GM12872 (cell line): ENCODE measurements at regions not wholly inside any gene's neighbourhood (a gene's known extent, or its start where the extent isn't known, plus 50 kb on each side); places are given as distances from the start of the nearest gene placed in this dataset.

Experiments used
- CTCF ChIP-seq: IDR thresholded peaks from 3 replicates; pipeline ENCODE4 v1.5.1; 2011; ENCODE audit warnings: low read depth, mild to moderate bottlenecking, low read length, moderate library complexity; ENCODE audit not compliant: insufficient read depth

DNA sequence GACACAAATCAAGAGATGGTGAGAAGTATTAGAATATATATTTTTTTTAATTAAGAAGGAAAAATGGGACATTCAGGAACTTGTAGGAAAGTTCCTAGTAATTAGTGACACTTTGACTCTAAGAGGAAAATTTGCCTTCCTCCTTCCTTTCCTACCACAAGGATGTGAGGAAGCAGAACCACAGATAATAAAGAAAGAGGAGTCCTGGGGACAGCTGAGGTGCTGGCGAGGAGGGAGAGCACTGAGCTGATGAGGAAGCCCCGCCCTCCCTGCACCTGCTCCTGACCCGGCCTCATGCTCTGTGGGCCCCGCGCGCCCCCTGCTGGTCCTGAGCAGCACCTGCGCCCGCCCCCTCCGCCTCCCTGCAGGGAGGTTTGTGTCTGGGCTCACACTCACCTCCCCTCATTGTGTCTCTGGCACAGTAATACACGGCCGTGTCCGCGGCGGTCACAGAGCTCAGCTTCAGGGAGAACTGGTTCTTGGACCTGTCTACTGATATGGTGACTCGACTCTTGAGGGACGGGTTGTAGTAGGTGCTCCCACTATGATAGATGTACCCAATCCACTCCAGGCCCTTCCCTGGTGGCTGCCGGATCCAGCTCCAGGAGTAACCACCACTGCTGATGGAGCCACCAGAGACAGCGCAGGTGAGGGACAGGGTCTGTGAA is 822.6 kb downstream of the TMEM121 start:
- peak; percentile 84 for TF ChIP-seq CTCF

DNA sequence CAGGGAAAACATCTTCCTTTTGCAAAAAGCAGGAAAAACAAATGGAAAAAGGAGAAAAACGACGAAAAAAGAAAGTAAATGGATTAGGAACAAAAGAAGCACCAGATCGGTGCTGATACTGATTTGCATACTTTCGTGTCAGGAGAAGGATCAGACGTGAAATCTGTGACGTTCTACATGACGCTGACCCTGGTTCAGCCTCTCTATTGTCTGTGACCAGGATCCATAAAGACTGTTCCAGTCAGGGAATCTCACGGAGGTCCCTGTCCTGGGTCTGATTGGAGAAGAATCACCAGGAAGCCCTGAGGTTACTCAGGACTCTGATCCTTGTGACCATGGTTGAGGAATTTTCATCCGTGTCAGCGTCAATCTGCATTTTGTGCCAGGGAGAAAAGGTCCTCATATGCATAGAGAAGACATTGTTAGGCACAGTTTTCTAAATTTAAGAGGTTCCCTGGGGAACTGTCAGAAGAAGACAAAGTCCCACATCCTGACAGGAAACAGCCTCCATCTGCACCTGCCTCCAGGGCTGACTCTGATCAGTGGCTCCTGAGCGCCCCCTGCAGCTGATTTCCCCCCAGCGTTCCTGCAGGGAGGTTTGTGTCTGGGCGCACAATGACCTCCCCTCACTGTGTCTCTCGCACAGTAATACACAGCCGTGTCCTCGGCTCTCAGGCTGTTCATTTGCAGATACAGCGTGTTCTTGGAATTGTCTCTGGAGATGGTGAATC is 832.9 kb downstream of the TMEM121 start:
- peak; percentile 41; the same call in 2 of the 3 replicates for TF ChIP-seq CTCF

GRCh38 chr14:106372870-106373652 is 846.7 kb downstream of the TMEM121 start:
- peak; percentile 76 for TF ChIP-seq CTCF

GRCh38 chr14:106377432-106377831 is 851.0 kb downstream of the TMEM121 start:
- no peak for TF ChIP-seq CTCF

GRCh38 chr14:106378191-106378590 is 851.8 kb downstream of the TMEM121 start:
- peak; percentile 63 for TF ChIP-seq CTCF

DNA sequence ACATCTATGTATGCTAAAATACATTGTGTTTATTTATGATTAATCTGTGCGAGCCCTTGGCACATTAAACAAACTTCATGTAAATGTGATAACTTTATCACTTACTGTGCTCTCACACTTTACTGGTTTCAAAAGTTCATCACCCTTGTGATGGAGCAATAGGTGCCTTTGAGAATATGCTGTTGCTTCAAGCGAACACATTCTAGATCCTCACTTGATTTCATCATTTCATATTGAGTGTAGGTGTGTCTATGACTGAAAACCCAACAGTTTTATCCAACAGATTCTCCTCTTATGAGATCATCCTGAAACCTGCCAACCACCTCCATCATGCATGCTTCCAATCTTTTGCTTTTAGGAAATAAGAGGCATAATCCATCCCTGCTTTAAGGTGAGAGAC is 854.4 kb downstream of the TMEM121 start:
- no peak for TF ChIP-seq CTCF

DNA sequence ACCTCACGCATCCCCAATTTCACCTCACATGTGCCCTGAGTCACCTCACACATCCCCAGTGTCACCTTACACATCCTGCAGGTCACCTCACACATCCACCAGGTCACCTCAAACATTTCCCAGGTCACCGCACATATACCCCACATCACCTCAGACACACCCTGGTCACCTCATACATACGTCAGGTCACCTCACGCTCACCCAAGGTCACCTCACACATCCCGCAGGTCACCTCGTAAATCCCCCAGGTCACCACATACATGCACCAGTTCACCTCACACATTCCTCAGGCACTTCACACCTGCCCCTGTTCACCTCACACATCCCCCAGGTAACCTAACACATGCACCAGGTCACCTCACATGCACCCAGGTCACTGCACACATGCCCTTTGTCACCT is 864.0 kb downstream of the TMEM121 start:
- no peak for TF ChIP-seq CTCF
